Cerebellar nuclear complex (tissue), 1 donor: ENCODE measurements at regions not wholly inside any gene's neighbourhood (a gene's known extent, or its start where the extent isn't known, plus 50 kb on each side); places are given as distances from the start of the nearest gene placed in this dataset.
"Not testable (repeated sequence)": the region's sequence is repeated elsewhere in the genome, so short reads cannot be mapped to it uniquely, and the experiment has no call there.

Source experiments
- DNase-seq, 2 experiments: peaks; one replicate each; lab custom pipeline; 2025; lab: John Stamatoyannopoulos, UW

GRCh38 chr3:13137941-13138832 lies 65.0 kb upstream of the IQSEC1 start:
- DNase-seq, result no peak

GRCh38 chr3:13136848-13137247 lies 63.6 kb upstream of the IQSEC1 start:
- DNase-seq, result not testable (repeated sequence)

DNA sequence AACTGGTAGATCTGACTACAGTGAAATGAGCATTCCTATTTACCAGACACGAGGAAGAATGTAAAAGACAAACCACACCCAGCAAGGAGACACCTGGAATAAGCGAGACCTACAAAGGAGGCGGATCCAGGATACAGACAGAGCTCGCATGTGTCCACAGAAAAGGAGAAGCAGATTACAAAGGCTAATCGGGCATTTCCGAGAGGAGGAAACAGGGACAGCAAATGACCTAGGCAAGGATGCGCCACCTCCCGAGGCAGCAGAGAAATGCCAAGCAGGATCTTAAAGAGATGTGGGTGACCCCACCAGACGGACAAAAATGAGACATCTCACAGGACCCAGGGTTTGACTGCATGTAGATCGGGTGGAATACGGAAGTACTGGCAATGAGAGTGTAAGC lies 63.2 kb upstream of the IQSEC1 start:
- no peak for DNase-seq

DNA sequence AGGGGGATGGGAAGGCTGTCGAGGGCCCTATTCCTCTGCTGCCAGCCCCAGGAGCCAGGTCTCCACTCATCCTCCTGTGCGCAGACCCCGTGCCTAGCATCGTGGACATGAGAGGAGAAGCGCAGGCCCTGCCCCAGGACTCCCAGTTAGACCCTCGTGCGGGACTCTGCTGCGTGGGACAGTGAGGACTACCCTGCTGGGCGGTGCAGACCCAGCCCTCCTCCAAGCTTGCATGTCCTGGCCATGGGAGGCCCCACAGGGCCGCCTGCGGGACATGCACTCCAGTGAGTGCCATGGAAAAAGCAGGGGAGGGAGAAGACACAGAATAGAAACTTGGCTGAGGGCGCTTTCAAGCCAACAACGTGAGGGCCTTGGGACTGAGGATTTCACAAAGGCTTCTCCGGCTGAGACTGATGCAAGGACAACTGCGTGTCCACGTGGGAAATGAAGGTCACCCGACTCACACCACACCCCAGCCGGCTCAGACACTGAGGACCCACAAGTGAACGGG lies 62.6 kb upstream of the IQSEC1 start:
- DNase-seq, result no peak

DNA sequence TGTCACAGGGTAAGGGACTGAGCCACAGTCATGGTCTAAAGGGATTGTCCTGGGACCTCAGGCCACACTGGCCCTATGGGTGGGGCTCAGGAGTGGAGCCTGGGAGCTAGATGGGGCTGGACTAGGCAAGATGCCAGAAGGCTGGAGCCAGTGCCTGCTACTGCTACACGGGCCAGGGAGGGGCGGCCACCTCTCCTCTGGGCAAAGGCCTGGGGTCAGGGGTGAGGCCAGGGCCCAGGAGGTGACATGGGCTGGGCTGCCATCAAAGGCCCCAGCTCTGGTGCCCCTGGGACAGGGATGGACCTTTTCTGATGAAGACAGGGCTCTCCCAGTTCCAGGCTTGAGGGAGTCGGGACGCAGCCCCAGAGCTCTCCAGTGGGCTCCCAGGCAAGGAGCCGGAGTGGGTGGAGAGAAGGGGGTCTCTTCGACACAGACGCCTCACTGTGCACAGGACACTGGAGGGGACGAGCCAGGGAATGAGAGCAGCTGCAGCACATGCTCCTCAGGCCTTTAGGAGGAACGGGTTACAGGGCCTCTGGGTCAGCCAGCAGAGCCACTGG lies 62.1 kb upstream of the IQSEC1 start:
- no peak for DNase-seq

DNA sequence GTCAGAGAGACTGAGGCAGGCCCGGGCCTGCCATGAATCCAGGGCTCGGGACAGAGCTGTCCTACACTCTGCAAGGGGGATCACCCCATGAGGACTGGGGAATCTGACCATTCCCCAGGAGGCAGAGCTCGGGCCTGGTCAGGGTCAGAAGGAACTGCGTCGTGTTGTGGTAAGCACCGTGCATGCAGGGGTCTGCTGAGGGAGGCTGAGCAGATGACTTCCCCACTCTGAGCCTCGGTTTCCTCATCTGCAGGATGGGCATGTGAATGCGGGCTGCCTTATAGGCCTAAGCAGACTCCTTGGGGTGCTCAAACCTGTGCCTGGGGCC lies 61.6 kb upstream of the IQSEC1 start:
- no peak for DNase-seq

DNA sequence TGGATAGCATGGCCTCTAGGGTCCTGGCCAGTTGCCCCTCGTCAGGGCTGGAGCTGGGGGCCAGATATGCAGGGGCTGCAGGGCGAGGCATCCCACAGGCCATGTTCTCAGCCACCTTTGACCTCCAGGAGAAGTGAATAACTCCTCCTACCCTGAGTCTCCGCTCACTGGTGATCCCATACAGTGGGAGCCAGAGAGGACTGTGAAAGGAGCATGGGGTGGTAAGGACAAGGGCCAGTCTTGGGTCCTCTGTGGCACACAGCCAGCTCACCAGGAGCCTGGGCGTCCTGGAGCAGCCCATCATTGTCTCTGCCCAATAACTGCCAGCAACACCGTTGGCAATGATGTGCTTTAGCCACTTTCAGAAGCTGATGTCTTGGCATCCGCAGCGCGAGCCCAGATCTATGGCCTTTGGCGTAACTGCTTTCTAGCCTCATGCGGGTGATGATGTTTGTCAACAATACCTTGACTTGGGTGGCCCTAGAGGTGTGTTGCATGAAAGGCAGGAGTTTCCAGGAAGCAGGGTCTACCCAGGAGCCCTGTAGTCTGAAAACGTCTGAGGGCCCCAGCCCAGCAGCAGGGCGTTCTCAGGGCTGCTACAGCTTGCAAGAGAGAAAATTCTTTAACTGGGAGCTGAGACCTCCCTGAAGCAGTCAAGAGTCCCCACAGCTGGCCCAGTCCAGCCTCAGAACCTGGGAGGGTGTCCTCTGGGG lies 61.1 kb upstream of the IQSEC1 start:
- DNase-seq, result no peak

DNA sequence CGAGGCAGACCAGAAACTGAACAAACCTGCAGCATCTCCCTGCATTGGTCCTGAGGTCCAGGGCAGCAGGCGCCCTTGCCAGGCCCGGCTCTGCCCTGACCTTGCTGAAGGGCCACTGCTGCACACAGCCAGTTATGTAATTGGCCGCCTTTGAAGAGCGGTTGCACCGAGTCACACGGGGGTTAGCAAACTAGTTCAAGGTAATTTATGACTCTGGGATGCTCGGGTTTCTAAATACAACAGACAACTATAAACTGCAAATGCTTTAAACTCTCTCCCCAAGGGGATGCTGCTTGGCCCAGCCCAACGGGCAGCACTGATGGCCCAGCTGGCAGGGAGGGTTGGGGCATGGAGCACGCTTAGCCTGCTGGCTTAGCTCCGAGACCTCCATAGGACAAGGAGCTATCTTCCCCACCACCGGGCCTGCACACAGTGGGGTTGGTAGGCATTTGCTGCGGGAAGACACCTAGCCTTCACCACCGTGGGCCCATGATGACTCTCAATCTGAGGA lies 60.3 kb upstream of the IQSEC1 start:
- DNase-seq, result no peak

DNA sequence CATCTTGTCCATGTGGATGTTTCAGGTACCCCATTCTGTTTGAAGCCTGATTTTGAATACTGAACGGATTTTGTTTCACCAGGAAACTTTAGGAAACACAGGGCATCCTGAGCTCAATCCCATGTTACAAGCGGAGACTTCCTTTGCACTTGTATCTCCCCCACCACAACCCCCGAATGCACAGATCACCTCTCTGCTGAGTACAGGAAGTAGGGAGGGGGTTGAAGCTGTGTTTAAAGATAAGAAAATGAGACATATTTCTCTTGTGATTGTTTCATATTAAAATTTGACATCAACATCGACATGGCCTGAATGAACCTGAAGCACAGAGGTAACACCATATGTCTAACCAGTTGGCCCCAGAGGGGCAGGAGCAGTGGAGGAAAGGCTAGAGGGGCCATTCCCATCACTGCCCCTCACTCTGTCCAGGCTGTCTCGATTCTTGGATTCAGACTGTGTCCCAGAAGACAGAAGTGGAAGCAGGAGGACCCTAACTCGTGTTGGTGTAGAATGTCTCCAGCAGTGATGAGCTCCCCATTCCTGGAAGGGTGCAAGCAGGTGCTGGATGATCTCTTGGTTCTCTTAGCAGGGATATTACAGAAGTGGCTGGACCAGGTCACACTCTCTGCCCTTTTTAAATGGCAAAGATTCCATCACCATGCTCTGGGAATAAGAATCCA lies 59.6 kb upstream of the IQSEC1 start:
- DNase-seq, result no peak

GRCh38 chr3:13132281-13132680 lies 59.1 kb upstream of the IQSEC1 start:
- DNase-seq, result no peak

- no peak for DNase-seq
These were observed 57.4 kb upstream of the IQSEC1 start for GRCh38 chr3:13130464-13131193.

- DNase-seq, result no peak
These were observed 52.1 kb upstream of the IQSEC1 start for GRCh38 chr3:13125092-13126015.

DNA sequence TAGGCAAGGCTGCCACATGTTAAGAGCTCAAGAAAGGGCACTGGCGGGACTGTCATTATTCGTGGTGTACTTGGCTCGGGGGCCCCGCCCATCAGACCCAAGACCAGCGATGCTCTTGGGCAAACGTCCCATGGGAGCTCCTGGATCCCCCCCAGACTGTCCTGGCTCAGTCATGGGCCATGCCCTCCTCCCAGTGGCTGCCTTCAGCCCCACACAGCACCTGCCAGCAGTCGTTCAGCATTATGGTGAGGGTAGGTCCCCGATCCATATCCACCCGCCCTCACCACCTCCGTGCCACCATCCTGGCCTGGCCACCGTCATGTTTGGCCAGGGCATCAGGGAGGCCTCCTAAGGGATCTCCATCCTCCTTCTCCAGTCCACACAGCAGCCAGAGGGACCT lies 51.4 kb upstream of the IQSEC1 start:
- DNase-seq, result no peak

DNA sequence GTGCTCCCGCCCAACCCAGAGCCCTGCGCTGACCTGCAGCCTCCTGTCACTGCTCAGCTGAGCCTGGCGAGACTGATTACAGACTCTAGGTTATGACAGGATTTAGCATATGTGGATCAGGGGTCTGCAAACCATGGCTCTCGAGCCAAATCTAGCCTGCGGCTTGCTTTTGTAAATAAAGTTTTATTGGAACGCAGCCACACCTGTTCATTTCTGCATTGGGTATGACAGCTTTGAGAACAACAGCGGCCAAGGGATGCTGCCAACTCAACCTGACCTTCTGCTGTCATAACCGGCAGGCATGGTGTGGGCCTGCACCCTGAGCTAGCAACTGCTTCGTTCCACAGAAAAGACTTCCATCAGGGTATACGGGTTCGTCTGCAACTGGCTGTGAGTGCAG lies 50.5 kb upstream of the IQSEC1 start:
- no peak for DNase-seq

DNA sequence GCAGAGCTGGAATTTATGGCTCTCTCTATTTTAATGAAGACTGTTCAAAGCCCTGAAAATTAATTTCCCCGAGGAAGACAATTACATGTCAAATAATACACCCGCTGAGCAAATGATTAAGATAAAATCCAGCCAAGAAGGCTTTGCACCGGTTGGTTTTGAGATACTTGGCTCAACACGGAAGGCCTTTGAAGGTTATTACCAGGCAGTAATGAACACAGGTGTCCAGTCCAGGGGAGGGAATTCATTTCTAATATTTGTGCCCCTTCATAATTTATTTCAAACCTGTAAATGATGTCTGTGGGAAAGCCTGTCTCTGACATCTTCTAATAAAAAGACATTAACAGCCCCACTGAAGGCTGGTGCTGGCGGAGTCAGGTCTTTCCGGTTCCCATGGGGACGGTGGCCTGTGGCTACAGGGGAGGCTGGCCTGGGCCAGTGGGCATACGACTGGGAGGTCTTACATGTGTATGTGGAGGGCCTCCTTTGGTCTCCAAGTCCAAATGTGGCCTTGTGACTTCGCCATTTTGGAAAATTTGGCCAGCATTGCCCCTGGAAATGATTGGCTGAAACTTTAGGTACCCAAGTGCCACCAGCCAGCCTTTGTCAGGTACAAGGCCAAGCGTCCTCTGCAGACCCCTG lies 49.9 kb upstream of the IQSEC1 start:
- DNase-seq, result no peak
